ENCODE measurements at regions not wholly inside any gene's neighbourhood (a gene's known extent, or its start where the extent isn't known, plus 50 kb on each side); places are given as distances from the start of the nearest gene placed in this dataset.

DNA sequence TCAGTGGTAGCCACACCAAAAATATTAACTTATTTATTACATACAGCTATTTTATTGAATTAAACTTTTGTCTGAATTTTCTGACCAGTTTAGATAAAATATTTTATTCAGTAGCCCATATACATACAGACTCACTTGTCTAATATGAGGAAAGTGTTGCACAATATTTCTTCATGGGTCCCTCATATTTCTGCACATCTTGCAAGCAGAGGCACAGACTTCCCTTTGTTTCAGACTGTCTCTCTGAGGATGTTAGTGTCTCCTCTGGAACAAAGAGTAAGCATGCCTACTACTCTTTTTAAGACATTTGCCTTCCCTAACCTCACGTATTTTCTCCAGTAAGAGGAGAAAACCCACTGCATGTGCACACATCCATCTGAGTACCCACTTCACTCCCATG is 81.2 kb downstream of the OR5AK2 start:
- no peak overlapping the region for H2AFZ ChIP-seq (ENCODE audit: low read depth, low read length, severe bottlenecking)
- no peaks in the 10 kb centered on the region for H4K20me1 ChIP-seq (ENCODE audit: low read depth, low read length)
- H3F3A ChIP-seq (ENCODE audit: insufficient read depth), result no peaks in the 10 kb centered on the region
- H3K9me2 ChIP-seq (replicated peaks; ENCODE audit: insufficient read depth, low read length), result no peaks in the 10 kb centered on the region
- TF ChIP-seq, protein P1, sequence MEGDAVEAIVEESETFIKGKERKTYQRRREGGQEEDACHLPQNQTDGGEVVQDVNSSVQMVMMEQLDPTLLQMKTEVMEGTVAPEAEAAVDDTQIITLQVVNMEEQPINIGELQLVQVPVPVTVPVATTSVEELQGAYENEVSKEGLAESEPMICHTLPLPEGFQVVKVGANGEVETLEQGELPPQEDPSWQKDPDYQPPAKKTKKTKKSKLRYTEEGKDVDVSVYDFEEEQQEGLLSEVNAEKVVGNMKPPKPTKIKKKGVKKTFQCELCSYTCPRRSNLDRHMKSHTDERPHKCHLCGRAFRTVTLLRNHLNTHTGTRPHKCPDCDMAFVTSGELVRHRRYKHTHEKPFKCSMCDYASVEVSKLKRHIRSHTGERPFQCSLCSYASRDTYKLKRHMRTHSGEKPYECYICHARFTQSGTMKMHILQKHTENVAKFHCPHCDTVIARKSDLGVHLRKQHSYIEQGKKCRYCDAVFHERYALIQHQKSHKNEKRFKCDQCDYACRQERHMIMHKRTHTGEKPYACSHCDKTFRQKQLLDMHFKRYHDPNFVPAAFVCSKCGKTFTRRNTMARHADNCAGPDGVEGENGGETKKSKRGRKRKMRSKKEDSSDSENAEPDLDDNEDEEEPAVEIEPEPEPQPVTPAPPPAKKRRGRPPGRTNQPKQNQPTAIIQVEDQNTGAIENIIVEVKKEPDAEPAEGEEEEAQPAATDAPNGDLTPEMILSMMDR (IDR thresholded peaks at IDR 0.05; ENCODE audit: insufficient read depth, low read length, poor library complexity, severe bottlenecking), result no peak
- no peak for TF ChIP-seq EZH2phosphoT487 (conservative IDR thresholded peaks at IDR 0.05; ENCODE audit: low read length)
- no peaks in the 10 kb centered on the region for H3K9me3 ChIP-seq (ENCODE audit: insufficient read depth, low read length)
- no peak overlapping the region for H3K27ac ChIP-seq (ENCODE audit: low read depth, low read length)
- no peaks in the 10 kb centered on the region for H3K79me2 ChIP-seq (ENCODE audit: insufficient read depth, low read length)
- no peak overlapping the region for H3K4me3 ChIP-seq (ENCODE audit: insufficient read depth, low read length, poor library complexity, severe bottlenecking)
- no peaks in the 10 kb centered on the region for H3K36me3 ChIP-seq (ENCODE audit: low read length)
- H3K27me3 ChIP-seq (ENCODE audit: low read length), result no peaks in the 10 kb centered on the region
- no peak overlapping the region for H3K4me2 ChIP-seq (ENCODE audit: low read depth, low read length, poor library complexity, severe bottlenecking)
- no peak overlapping the region for H3K9ac ChIP-seq (ENCODE audit: low read length)

DNA sequence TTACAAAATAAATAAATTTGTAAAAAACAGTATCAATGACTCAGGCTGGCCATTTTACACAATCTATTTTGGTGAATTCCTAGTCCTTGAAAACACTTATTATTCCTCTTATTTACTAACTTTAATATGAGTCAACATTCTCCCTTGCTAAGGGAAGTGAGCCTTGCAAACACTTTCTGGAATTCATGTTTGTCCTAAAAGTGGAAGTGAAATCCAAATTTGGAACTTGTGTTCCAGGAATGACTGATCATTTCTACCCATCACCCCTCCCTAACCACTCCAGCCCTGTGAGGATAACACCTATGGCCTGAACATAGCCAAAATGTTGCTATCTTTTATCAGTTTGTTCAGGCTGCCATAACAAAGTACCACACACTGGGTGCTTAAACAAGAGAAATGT is 83.1 kb downstream of the OR5AK2 start:
- Histone ChIP-seq H2AFZ (ENCODE audit: low read depth, low read length, severe bottlenecking) (no peak overlapping the region), H3K27me3 (ENCODE audit: low read length) (no peaks in the 10 kb centered on the region), H3F3A (ENCODE audit: insufficient read depth) (no peaks in the 10 kb centered on the region), H3K9ac (ENCODE audit: low read length) (no peak overlapping the region), H3K4me3 (ENCODE audit: insufficient read depth, low read length, poor library complexity, severe bottlenecking) (no peak overlapping the region), H4K20me1 (ENCODE audit: low read depth, low read length) (no peaks in the 10 kb centered on the region), H3K4me2 (ENCODE audit: low read depth, low read length, poor library complexity, severe bottlenecking) (no peak overlapping the region), H3K27ac (ENCODE audit: low read depth, low read length) (no peak overlapping the region), H3K9me3 (ENCODE audit: insufficient read depth, low read length) (no peaks in the 10 kb centered on the region), H3K79me2 (ENCODE audit: insufficient read depth, low read length) (no peaks in the 10 kb centered on the region), H3K9me2 (replicated peaks; ENCODE audit: insufficient read depth, low read length) (no peaks in the 10 kb centered on the region), H3K36me3 (ENCODE audit: low read length) (no peaks in the 10 kb centered on the region)
- TF ChIP-seq, protein P1 (IDR thresholded peaks at IDR 0.05; ENCODE audit: insufficient read depth, low read length, poor library complexity, severe bottlenecking), result no peak

DNA sequence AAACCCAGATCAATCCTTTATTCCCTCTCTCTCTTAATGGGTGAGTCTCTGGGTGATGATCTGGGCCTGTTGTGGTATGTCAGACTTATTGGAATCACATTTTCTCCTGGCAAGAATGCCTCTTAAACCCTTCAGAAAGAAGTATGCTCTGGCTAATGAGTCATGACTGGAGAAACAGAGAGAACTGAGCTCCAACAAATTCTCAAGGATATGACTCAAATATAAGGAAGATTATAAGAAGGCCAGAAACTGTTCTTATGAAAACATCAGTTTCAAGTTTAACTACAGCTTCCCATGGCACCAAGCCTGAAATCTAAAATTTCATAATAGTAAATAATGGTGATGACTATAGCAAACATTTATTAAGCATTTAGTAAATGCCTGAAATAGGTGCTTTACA is 83.9 kb downstream of the OR5AK2 start:
- Histone ChIP-seq H3K27ac (ENCODE audit: low read depth, low read length) (no peak overlapping the region), H3K4me3 (ENCODE audit: insufficient read depth, low read length, poor library complexity, severe bottlenecking) (no peak overlapping the region), H3K27me3 (ENCODE audit: low read length) (no peaks in the 10 kb centered on the region), H3K9me3 (ENCODE audit: insufficient read depth, low read length) (no peaks in the 10 kb centered on the region), H3K9me2 (replicated peaks; ENCODE audit: insufficient read depth, low read length) (no peaks in the 10 kb centered on the region), H3K9ac (ENCODE audit: low read length) (no peak overlapping the region), H2AFZ (ENCODE audit: low read depth, low read length, severe bottlenecking) (no peak overlapping the region), H3K36me3 (ENCODE audit: low read length) (no peaks in the 10 kb centered on the region), H4K20me1 (ENCODE audit: low read depth, low read length) (no peaks in the 10 kb centered on the region), H3F3A (ENCODE audit: insufficient read depth) (no peaks in the 10 kb centered on the region), H3K4me2 (ENCODE audit: low read depth, low read length, poor library complexity, severe bottlenecking) (no peak overlapping the region), H3K79me2 (ENCODE audit: insufficient read depth, low read length) (no peaks in the 10 kb centered on the region)
- TF ChIP-seq, protein P1 (IDR thresholded peaks at IDR 0.05; ENCODE audit: insufficient read depth, low read length, poor library complexity, severe bottlenecking), result no peak
- no peak for TF ChIP-seq EZH2phosphoT487 (conservative IDR thresholded peaks at IDR 0.05; ENCODE audit: low read length)

DNA sequence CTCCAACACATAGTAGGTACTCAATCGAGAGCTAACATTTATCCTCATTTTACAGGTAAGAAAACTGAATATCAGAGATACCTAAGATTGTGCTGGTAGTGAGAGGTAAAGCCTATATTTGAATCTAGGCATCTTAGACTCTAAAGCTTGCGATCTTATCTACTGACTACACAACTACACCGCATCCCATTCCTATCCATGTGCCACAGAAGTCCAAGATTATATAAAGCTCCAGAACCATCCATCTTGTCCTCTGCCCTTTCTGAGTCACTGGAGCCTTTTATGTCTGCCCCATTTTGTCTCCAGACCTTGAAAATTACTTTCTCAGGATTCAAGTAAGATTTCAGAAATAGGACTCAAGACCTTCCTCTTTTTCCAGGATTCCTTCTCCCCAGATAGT is 84.4 kb downstream of the OR5AK2 start:
- no peaks in the 10 kb centered on the region for H3K79me2 ChIP-seq (ENCODE audit: insufficient read depth, low read length)
- H3F3A ChIP-seq (ENCODE audit: insufficient read depth), result no peaks in the 10 kb centered on the region
- no peaks in the 10 kb centered on the region for H3K27me3 ChIP-seq (ENCODE audit: low read length)
- H3K27ac ChIP-seq (ENCODE audit: low read depth, low read length), result no peak overlapping the region
- TF ChIP-seq, protein P1 (IDR thresholded peaks at IDR 0.05; ENCODE audit: insufficient read depth, low read length, poor library complexity, severe bottlenecking), result no peak
- TF ChIP-seq EZH2phosphoT487 (conservative IDR thresholded peaks at IDR 0.05; ENCODE audit: low read length), result no peak
- H4K20me1 ChIP-seq (ENCODE audit: low read depth, low read length), result no peaks in the 10 kb centered on the region
- no peak overlapping the region for H2AFZ ChIP-seq (ENCODE audit: low read depth, low read length, severe bottlenecking)
- H3K9ac ChIP-seq (ENCODE audit: low read length), result no peak overlapping the region
- H3K36me3 ChIP-seq (ENCODE audit: low read length), result no peaks in the 10 kb centered on the region
- H3K4me3 ChIP-seq (ENCODE audit: insufficient read depth, low read length, poor library complexity, severe bottlenecking), result no peak overlapping the region
- H3K9me2 ChIP-seq (replicated peaks; ENCODE audit: insufficient read depth, low read length), result no peaks in the 10 kb centered on the region
- no peaks in the 10 kb centered on the region for H3K9me3 ChIP-seq (ENCODE audit: insufficient read depth, low read length)
- H3K4me2 ChIP-seq (ENCODE audit: low read depth, low read length, poor library complexity, severe bottlenecking), result no peak overlapping the region

Measured in SU-DHL-6 (cell line).